ENCODE measurements at regions not wholly inside any gene's neighbourhood (a gene's known extent, or its start where the extent isn't known, plus 50 kb on each side); places are given as distances from the start of the nearest gene placed in this dataset.

DNA sequence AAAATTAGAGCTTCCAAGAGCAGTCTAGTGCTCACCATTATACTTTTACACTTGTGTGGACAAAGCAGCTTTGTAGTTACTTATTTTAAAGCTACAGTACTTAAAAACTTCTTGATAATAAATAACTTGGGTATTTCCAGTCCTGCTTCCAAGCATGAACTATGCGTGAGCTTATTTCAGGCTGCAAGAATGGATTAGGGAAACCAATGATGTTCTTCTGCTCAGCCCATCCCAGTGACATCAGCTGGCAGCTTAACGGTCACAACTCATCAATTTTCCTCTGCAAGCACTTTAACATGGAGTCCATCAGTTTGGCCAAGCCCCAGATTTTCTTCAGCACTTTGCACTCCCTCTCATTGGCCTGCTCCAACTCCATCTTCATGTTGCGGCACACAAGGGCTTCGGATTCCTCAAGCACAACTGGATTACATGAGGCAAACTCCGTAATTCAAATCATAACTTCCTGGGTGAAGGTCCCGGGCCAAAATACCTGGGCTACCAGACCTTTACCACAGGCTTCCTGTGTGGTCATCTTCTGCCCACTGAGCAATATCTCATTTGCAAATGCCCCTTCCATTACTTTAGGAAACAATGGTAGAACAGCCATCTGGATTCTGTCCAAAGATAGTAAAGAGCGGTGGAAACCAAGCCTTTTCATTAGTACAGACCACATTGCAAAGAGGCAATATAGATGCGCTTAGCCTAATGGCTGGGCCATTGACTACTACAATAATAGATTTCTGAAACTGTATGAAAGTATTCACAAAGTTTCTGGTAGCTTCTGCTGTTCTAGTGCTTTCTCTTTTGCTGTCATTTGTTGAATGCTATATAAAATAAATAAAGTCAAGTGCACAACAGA is 87.5 kb upstream of the DAZL start:
- TF ChIP-seq, protein P1, sequence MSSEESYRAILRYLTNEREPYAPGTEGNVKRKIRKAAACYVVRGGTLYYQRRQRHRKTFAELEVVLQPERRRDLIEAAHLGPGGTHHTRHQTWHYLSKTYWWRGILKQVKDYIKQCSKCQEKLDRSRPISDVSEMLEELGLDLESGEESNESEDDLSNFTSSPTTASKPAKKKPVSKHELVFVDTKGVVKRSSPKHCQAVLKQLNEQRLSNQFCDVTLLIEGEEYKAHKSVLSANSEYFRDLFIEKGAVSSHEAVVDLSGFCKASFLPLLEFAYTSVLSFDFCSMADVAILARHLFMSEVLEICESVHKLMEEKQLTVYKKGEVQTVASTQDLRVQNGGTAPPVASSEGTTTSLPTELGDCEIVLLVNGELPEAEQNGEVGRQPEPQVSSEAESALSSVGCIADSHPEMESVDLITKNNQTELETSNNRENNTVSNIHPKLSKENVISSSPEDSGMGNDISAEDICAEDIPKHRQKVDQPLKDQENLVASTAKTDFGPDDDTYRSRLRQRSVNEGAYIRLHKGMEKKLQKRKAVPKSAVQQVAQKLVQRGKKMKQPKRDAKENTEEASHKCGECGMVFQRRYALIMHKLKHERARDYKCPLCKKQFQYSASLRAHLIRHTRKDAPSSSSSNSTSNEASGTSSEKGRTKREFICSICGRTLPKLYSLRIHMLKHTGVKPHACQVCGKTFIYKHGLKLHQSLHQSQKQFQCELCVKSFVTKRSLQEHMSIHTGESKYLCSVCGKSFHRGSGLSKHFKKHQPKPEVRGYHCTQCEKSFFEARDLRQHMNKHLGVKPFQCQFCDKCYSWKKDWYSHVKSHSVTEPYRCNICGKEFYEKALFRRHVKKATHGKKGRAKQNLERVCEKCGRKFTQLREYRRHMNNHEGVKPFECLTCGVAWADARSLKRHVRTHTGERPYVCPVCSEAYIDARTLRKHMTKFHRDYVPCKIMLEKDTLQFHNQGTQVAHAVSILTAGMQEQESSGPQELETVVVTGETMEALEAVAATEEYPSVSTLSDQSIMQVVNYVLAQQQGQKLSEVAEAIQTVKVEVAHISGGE (CRISPR knock-in tag; IDR thresholded peaks at IDR 0.05) = no peak
- TF ChIP-seq JUND (IDR thresholded peaks at IDR 0.05; ENCODE audit: low read depth, low read length) (no peak), REST (IDR thresholded peaks at IDR 0.05; ENCODE audit: low read depth, low read length) (no peak), NR2C2 (IDR thresholded peaks at IDR 0.05; ENCODE audit: borderline replicate concordance, control insufficient read depth, insufficient read length, low read depth) (no peak), POLR2AphosphoS5 (IDR thresholded peaks at IDR 0.05; ENCODE audit: low read length) (no peak), SRF (IDR thresholded peaks at IDR 0.05; ENCODE audit: low read depth in 2 of 2, low read length in 2 of 2) (no peak), PAX8 (IDR thresholded peaks at IDR 0.05) (no peak), BCL11A (IDR thresholded peaks at IDR 0.05; ENCODE audit: low read depth, low read length) (no peak), JUNB (IDR thresholded peaks at IDR 0.05) (no peak)
- TF ChIP-seq, protein P2, sequence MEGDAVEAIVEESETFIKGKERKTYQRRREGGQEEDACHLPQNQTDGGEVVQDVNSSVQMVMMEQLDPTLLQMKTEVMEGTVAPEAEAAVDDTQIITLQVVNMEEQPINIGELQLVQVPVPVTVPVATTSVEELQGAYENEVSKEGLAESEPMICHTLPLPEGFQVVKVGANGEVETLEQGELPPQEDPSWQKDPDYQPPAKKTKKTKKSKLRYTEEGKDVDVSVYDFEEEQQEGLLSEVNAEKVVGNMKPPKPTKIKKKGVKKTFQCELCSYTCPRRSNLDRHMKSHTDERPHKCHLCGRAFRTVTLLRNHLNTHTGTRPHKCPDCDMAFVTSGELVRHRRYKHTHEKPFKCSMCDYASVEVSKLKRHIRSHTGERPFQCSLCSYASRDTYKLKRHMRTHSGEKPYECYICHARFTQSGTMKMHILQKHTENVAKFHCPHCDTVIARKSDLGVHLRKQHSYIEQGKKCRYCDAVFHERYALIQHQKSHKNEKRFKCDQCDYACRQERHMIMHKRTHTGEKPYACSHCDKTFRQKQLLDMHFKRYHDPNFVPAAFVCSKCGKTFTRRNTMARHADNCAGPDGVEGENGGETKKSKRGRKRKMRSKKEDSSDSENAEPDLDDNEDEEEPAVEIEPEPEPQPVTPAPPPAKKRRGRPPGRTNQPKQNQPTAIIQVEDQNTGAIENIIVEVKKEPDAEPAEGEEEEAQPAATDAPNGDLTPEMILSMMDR (IDR thresholded peaks at IDR 0.05 in 2 of 3, conservative IDR thresholded peaks at IDR 0.05 in 1 of 3; ENCODE audit: control insufficient read depth in 2 of 3, extremely low read depth in 1 of 3, insufficient read depth in 1 of 3, low read depth in 3 of 3, low read length in 3 of 3) = no peak
